ENCODE measurements at regions not wholly inside any gene's neighbourhood (a gene's known extent, or its start where the extent isn't known, plus 50 kb on each side); places are given as distances from the start of the nearest gene placed in this dataset.
"Not testable (repeated sequence)": the region's sequence is repeated elsewhere in the genome, so short reads cannot be mapped to it uniquely, and the experiment has no call there.

GRCh38 chr1:232579958-232580941, 49.7 kb downstream of the SIPA1L2 start:
- Histone ChIP-seq H3K36me3 (replicated peaks; ENCODE audit: control insufficient read depth, insufficient read depth, low read length) (no peaks in the 10 kb centered on the region), H3K4me3 (ENCODE audit: insufficient read depth, low read depth, low read length) (no peak overlapping the region)
- DNase-seq: no peak

DNA sequence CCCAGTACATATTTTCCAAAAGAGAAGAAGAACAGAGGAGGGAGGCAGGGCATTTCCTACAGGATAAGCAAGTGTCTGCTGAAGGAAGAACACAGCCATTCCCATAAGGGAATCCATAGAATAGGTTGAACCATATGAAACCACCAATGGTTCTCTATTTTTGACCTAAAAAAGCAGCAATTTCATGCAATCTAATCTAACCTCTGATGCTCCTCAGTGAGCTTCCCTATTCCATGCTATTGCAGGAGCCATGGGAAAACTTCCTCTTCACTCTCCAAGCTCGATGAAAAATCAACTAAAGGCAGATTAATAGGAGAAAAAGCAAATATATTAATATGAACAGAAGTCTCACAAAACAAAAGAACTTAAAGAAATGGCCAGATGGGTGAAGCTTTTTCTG, 50.5 kb downstream of the SIPA1L2 start:
- H3K4me3 ChIP-seq (ENCODE audit: insufficient read depth, low read depth, low read length): no peak overlapping the region
- no peaks in the 10 kb centered on the region for H3K36me3 ChIP-seq (replicated peaks; ENCODE audit: control insufficient read depth, insufficient read depth, low read length)
- no peaks in the 10 kb centered on the region for H3K27me3 ChIP-seq (ENCODE audit: control insufficient read depth, insufficient read depth, low read length)
- no peak for DNase-seq

More at GRCh38 chr1:232579958-232580941, 49.7 kb downstream of the SIPA1L2 start:
- no peaks in the 10 kb centered on the region for H3K27me3 ChIP-seq (ENCODE audit: control insufficient read depth, insufficient read depth, low read length)

DNA sequence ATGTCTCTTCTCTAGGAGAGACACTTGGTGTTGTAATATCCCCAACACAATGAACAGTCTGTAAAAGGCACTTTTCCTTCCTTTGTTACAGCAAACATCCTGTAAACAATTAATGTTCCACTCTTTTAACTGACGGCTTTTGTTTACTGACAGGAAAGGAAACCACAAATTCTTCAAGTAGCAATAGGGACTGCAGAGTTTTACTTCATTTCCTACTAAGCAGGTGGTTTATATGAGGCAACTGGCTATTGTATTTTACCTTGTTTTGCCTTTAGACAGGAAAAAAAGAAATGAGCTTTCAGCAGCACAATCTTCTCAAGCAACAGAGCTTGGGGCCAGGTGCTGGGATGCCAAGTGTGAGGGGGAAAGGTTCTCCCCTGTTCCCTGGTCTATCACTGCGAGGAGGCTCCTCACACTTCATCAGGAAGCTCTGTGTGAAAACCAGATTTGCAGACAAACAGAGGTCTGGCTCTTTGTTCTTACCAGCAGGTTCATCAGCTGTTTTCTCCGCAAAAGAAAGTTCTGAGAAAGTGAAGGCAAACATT, 51.2 kb downstream of the SIPA1L2 start:
- Histone ChIP-seq H3K36me3 (replicated peaks; ENCODE audit: control insufficient read depth, insufficient read depth, low read length) (no peaks in the 10 kb centered on the region), H3K4me3 (ENCODE audit: insufficient read depth, low read depth, low read length) (no peak overlapping the region), H3K27me3 (ENCODE audit: control insufficient read depth, insufficient read depth, low read length) (no peaks in the 10 kb centered on the region)
- DNase-seq: no peak

DNA sequence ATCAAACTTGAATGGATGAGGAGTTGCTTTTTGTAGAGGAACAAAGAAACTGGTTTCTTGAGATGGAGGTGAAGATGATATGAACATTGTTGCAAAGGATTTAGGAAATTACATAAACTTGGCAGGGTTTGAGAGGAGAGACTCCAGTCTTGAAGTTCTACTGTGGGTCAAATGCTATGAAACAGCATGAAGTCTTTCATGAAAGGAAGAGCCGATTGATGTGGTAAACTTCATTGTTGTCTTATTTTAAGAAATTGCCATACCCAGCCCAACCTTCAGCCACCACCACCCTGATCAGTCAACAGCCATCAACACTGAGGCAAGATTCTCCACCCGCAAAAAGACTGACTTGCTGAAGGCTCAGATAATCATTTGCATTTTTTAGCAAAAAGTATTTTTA, 52.2 kb downstream of the SIPA1L2 start:
- Histone ChIP-seq H3K36me3 (replicated peaks; ENCODE audit: control insufficient read depth, insufficient read depth, low read length) (no peaks in the 10 kb centered on the region), H3K27me3 (ENCODE audit: control insufficient read depth, insufficient read depth, low read length) (no peaks in the 10 kb centered on the region), H3K4me3 (ENCODE audit: insufficient read depth, low read depth, low read length) (no peak overlapping the region)
- no peak for DNase-seq

- Histone ChIP-seq H3K36me3 (replicated peaks; ENCODE audit: control insufficient read depth, insufficient read depth, low read length) (no peaks in the 10 kb centered on the region), H3K4me3 (ENCODE audit: insufficient read depth, low read depth, low read length) (no peak overlapping the region), H3K27me3 (ENCODE audit: control insufficient read depth, insufficient read depth, low read length) (no peaks in the 10 kb centered on the region)
- no peak for DNase-seq
Measured at GRCh38 chr1:232576537-232576936, 53.4 kb downstream of the SIPA1L2 start.

DNA sequence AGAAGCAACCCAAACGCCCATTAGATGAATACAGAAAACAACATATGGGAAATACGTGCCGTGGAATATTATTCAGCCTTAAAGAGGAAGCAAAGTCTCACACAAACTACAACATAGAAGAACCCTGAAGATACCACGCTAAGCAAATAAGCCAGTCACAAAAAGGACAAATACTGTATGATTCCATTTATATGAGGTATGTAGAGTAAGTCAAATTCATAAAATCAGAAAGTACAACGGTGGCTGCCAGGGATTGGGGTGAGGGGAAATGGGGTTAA, 54.2 kb downstream of the SIPA1L2 start:
- no peak overlapping the region for H3K4me3 ChIP-seq (ENCODE audit: insufficient read depth, low read depth, low read length)
- no peak for DNase-seq
- no peaks in the 10 kb centered on the region for H3K27me3 ChIP-seq (ENCODE audit: control insufficient read depth, insufficient read depth, low read length)
- no peaks in the 10 kb centered on the region for H3K36me3 ChIP-seq (replicated peaks; ENCODE audit: control insufficient read depth, insufficient read depth, low read length)

DNA sequence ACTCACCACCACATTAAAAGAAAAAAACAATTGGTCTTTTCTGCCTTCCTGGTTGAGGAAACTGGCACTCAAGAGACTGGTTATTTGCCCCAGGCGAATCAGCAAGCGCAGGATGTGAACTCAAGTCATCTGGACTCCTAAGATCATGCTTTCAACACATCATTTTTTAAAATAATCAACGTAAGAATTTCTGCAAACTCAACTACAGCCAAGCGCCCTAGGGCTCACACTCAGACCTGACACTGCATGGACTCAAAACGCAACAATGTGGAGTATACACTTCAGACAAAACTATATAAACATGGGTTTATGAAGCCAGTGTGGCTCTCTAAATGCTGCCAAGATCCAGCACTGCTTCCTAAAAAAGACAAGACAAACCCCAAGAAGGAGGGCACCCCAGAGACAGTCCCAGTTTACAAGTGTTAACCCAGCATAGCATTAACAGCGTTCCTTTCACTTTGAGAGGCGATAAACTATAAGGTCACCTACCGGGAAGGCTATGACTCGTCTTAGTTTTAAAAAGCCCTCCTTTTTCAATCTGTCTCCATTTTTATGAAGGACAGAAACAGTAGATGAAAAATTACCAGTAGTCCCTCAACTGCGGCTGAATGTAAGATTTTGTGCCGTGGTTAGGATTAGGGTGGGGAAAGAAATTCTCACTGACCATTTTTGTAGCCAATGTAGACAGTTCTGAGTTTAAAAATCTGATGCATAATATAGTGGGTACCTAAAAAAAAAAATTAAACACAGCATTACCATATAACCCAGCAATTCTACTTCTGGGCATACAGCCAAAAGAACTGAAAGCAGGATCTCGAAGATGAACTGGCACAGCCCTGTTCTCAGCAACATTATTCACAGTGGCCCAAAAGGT, 54.8 kb downstream of the SIPA1L2 start:
- Histone ChIP-seq H3K36me3 (replicated peaks; ENCODE audit: control insufficient read depth, insufficient read depth, low read length) (no peaks in the 10 kb centered on the region), H3K27me3 (ENCODE audit: control insufficient read depth, insufficient read depth, low read length) (no peaks in the 10 kb centered on the region), H3K4me3 (ENCODE audit: insufficient read depth, low read depth, low read length) (no peak overlapping the region)
- DNase-seq: no peak

GRCh38 chr1:232574077-232574476, 55.9 kb downstream of the SIPA1L2 start:
- Histone ChIP-seq H3K4me3 (ENCODE audit: insufficient read depth, low read depth, low read length) (no peak overlapping the region), H3K36me3 (replicated peaks; ENCODE audit: control insufficient read depth, insufficient read depth, low read length) (no peaks in the 10 kb centered on the region), H3K27me3 (ENCODE audit: control insufficient read depth, insufficient read depth, low read length) (no peaks in the 10 kb centered on the region)
- no peak for DNase-seq

DNA sequence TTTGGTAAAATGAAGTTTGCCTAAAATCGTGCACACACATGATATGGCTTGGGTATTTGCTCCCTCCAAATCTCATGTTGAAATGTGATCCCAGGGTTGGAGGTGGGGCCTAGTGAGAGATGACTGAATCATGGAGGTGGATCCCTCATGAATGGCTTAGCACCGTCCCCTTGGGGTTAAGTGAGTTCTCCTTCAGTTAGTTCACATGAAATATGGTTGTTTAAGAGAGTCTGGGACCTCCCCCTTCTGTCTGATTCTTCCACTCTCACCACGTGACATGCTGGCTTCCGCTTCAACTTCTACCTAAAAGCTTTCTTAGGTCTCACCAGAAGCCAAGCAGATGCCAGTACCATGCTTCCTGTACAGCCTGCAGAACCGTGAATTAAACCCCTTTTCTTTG, 58.4 kb downstream of the SIPA1L2 start:
- no peak for DNase-seq
- Histone ChIP-seq H3K36me3 (replicated peaks; ENCODE audit: control insufficient read depth, insufficient read depth, low read length) (no peaks in the 10 kb centered on the region), H3K4me3 (ENCODE audit: insufficient read depth, low read depth, low read length) (no peak overlapping the region), H3K27me3 (ENCODE audit: control insufficient read depth, insufficient read depth, low read length) (no peaks in the 10 kb centered on the region)

- Histone ChIP-seq H3K27me3 (ENCODE audit: control insufficient read depth, insufficient read depth, low read length) (no peaks in the 10 kb centered on the region), H3K4me3 (ENCODE audit: insufficient read depth, low read depth, low read length) (no peak overlapping the region), H3K36me3 (replicated peaks; ENCODE audit: control insufficient read depth, insufficient read depth, low read length) (no peaks in the 10 kb centered on the region)
- DNase-seq: no peak
Measured at GRCh38 chr1:232570007-232570406, 59.9 kb downstream of the SIPA1L2 start.

- H3K4me3 ChIP-seq (ENCODE audit: insufficient read depth, low read depth, low read length); H3K36me3 ChIP-seq (replicated peaks; ENCODE audit: control insufficient read depth, insufficient read depth, low read length); DNase-seq; H3K27me3 ChIP-seq (ENCODE audit: control insufficient read depth, insufficient read depth, low read length): not testable (repeated sequence)
Measured at GRCh38 chr1:232569554-232569921, 60.4 kb downstream of the SIPA1L2 start.

DNA sequence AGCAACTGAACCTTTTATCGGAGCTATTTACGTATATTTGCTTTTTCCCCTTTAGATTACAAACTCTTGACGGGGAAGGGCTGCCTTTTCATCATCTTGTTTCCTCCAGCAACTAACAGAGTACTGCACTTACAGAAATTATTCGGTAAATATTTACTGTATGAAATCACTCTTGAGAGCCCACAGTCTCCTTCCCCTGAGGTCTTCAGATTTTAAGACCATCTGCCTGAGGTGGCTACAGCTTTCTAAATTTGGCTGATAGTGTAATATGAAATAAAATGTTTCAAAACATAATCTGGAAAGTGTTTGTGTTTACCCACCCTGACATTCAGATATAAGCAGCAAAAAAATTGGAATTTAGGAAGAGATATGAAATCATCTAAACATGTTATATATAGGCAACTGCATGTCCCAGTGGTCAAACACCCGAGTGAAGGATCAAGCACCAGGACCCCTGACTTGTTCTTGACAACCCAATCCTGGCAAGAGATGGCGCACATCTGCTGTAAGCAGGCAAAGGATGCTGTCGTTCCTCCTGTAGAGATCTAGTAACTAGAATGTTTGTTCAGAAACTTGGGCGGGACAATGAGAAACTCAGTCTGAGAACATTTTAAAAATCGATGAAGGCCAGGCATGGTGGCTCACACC, 60.9 kb downstream of the SIPA1L2 start:
- Histone ChIP-seq H3K4me3 (ENCODE audit: insufficient read depth, low read depth, low read length) (no peak overlapping the region), H3K36me3 (replicated peaks; ENCODE audit: control insufficient read depth, insufficient read depth, low read length) (no peaks in the 10 kb centered on the region), H3K27me3 (ENCODE audit: control insufficient read depth, insufficient read depth, low read length) (no peaks in the 10 kb centered on the region)
- no peak for DNase-seq

- Histone ChIP-seq H3K27me3 (ENCODE audit: control insufficient read depth, insufficient read depth, low read length) (no peaks in the 10 kb centered on the region), H3K36me3 (replicated peaks; ENCODE audit: control insufficient read depth, insufficient read depth, low read length) (no peaks in the 10 kb centered on the region), H3K4me3 (ENCODE audit: insufficient read depth, low read depth, low read length) (no peak overlapping the region)
- DNase-seq: no peak
Measured at GRCh38 chr1:232568331-232568852, 61.5 kb downstream of the SIPA1L2 start.

GRCh38 chr1:232566093-232566492, 63.8 kb downstream of the SIPA1L2 start:
- DNase-seq: no peak
- no peak overlapping the region for H3K4me3 ChIP-seq (ENCODE audit: insufficient read depth, low read depth, low read length)

More at GRCh38 chr1:232566093-232566492, 63.8 kb downstream of the SIPA1L2 start:
- H3K36me3 ChIP-seq (replicated peaks; ENCODE audit: control insufficient read depth, insufficient read depth, low read length): no peaks in the 10 kb centered on the region
- H3K27me3 ChIP-seq (ENCODE audit: control insufficient read depth, insufficient read depth, low read length): no peaks in the 10 kb centered on the region

All from H7 (cell line).